ENCODE measurements at regions not wholly inside any gene's neighbourhood (a gene's known extent, or its start where the extent isn't known, plus 50 kb on each side); places are given as distances from the start of the nearest gene placed in this dataset.
"Not testable (repeated sequence)": the region's sequence is repeated elsewhere in the genome, so short reads cannot be mapped to it uniquely, and the experiment has no call there.

GRCh38 chr1:185653615-185654014 lies 80.6 kb upstream of the HMCN1 start:
- no peak overlapping the region for H3K27ac ChIP-seq
- no peaks in the 10 kb centered on the region for H3K27me3 ChIP-seq
- TF ChIP-seq, protein P1, sequence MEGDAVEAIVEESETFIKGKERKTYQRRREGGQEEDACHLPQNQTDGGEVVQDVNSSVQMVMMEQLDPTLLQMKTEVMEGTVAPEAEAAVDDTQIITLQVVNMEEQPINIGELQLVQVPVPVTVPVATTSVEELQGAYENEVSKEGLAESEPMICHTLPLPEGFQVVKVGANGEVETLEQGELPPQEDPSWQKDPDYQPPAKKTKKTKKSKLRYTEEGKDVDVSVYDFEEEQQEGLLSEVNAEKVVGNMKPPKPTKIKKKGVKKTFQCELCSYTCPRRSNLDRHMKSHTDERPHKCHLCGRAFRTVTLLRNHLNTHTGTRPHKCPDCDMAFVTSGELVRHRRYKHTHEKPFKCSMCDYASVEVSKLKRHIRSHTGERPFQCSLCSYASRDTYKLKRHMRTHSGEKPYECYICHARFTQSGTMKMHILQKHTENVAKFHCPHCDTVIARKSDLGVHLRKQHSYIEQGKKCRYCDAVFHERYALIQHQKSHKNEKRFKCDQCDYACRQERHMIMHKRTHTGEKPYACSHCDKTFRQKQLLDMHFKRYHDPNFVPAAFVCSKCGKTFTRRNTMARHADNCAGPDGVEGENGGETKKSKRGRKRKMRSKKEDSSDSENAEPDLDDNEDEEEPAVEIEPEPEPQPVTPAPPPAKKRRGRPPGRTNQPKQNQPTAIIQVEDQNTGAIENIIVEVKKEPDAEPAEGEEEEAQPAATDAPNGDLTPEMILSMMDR (IDR thresholded peaks at IDR 0.05), result no peak
- TF ChIP-seq POLR2A (IDR thresholded peaks at IDR 0.05), result no peak
- H3K4me3 ChIP-seq, result no peak overlapping the region
- H3K9me3 ChIP-seq, result peaks cover 0 to 6% (median 0%) of the 10 kb centered on the region in 4 donors
- H3K4me1 ChIP-seq, result peaks cover 0 to 4% (median 0%) of the 10 kb centered on the region in 4 donors
- H3K36me3 ChIP-seq, result no peaks in the 10 kb centered on the region
- DNase-seq, result no peak

GRCh38 chr1:185652348-185652747 lies 81.8 kb upstream of the HMCN1 start:
- Histone ChIP-seq H3K9me3 (peaks cover 0 to 6% (median 0%) of the 10 kb centered on the region in 4 donors), H3K27me3 (no peaks in the 10 kb centered on the region), H3K27ac (no peak overlapping the region), H3K4me3 (no peak overlapping the region), H3K4me1 (peaks cover 0 to 4% (median 0%) of the 10 kb centered on the region in 4 donors), H3K36me3 (no peaks in the 10 kb centered on the region)
- no peak for DNase-seq
- no peak for TF ChIP-seq POLR2A (IDR thresholded peaks at IDR 0.05)
- TF ChIP-seq, protein P1 (IDR thresholded peaks at IDR 0.05), result peak in 1 of 6 experiments; percentile 20

DNA sequence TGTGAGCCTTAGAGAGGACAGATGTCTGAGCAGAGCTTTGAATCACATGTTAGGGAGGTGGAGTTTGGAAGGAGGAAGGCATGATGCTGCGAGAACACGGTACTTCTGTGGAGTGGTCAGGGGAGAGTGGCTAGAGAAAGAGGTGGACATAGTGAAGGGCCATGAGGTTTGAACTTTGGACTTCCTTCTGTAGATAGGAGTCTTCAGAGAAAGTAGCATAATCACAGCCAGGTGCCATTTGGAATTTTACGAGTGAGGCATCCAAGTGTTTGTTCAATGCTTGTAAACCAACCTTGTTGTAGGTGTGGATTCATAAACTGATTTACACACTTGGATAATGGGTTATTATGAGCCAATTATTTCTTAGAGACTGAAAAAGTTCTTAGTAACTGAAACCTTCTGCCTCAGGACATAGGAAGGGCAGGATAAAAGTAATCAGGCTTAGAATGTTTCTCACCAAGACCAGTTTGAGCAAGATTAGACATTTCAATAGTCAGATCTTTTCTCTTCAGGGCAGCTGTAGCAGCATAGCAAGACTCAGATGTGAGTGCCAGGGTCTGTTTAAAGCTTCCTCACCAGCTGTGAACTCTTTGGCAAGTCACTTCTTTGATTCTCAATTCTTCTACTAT lies 83.5 kb upstream of the HMCN1 start:
- TF ChIP-seq, protein P1 (IDR thresholded peaks at IDR 0.05), result no peak
- TF ChIP-seq POLR2A (IDR thresholded peaks at IDR 0.05), result no peak
- H3K9me3 ChIP-seq, result peaks cover 0 to 6% (median 0%) of the 10 kb centered on the region in 4 donors
- H3K4me1 ChIP-seq, result peaks cover 0 to 9% (median 2%) of the 10 kb centered on the region in 4 donors
- H3K4me3 ChIP-seq, result no peak overlapping the region
- no peaks in the 10 kb centered on the region for H3K36me3 ChIP-seq
- H3K27ac ChIP-seq, result peak overlapping the region in 1 of 4 donors; percentile 7
- no peak for DNase-seq
- no peaks in the 10 kb centered on the region for H3K27me3 ChIP-seq

- no peaks in the 10 kb centered on the region for H3K36me3 ChIP-seq
- H3K4me3 ChIP-seq, result no peak overlapping the region
- no peak for TF ChIP-seq POLR2A (IDR thresholded peaks at IDR 0.05)
- TF ChIP-seq, protein P1 (IDR thresholded peaks at IDR 0.05), result no peak
- H3K9me3 ChIP-seq, result peaks cover 0 to 6% (median 0%) of the 10 kb centered on the region in 4 donors
- no peak overlapping the region for H3K27ac ChIP-seq
- no peak for DNase-seq
- H3K27me3 ChIP-seq, result no peaks in the 10 kb centered on the region
- peaks cover 0 to 9% (median 3%) of the 10 kb centered on the region in 4 donors for H3K4me1 ChIP-seq
These were observed 85.2 kb upstream of the HMCN1 start for GRCh38 chr1:185648858-185649589.

DNA sequence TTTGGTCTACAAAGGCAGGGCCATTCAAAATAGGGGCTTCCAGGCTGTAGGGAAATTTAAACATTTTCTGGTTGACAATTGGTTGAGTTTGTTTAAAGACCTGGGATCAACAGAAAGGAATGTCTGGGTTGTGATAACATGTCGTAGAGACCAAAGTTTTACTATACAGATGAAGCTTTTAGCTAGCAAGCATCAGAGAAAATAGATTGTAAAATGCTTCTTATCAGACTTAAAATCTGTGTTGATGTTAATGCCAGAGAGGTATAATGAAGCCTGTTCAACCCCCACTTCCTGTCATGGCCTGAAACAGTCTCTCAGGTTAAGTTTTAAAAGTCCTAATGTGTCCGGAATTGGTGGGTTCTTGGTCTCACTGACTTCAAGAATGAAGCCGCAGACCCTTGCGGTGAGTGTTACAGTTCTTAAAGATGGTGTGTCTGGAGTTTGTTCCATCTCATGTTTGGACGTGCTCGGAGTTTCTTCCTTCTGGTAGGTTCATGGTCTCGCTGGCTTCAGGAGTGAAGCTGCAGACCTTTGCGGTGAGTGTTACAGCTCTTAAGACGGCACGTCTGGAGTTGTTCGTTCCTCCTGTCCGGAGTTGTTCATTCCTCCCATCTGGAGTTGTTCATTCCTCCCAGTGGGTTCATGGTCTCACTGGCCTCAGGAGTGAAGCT lies 86.5 kb upstream of the HMCN1 start:
- not testable (repeated sequence) for H3K4me1 ChIP-seq, H3K36me3 ChIP-seq, H3K27me3 ChIP-seq, H3K9me3 ChIP-seq, DNase-seq, H3K27ac ChIP-seq, H3K4me3 ChIP-seq
